ENCODE measurements at regions not wholly inside any gene's neighbourhood (a gene's known extent, or its start where the extent isn't known, plus 50 kb on each side); places are given as distances from the start of the nearest gene placed in this dataset.

- TF ChIP-seq CTCF (IDR thresholded peaks at IDR 0.05; ENCODE audit: poor library complexity, severe bottlenecking) (no peak), RAD21 (conservative IDR thresholded peaks at IDR 0.05) (no peak), POLR2AphosphoS5 (IDR thresholded peaks at IDR 0.05) (peak; percentile 48), EP300 (conservative IDR thresholded peaks at IDR 0.05; ENCODE audit: poor library complexity, severe bottlenecking) (peak; percentile 93)
- Histone ChIP-seq H4K20me1 (ENCODE audit: insufficient read depth) (no peaks in the 10 kb centered on the region), H3K27ac (ENCODE audit: low read length) (peak overlapping the region; percentile 74), H3K9ac (ENCODE audit: low read length) (peak overlapping the region; percentile 12), H3K27me3 (ENCODE audit: insufficient read depth, low read depth, low read length) (no peaks in the 10 kb centered on the region), H3F3A (ENCODE audit: insufficient read depth, low read length, poor library complexity, severe bottlenecking) (no peaks in the 10 kb centered on the region), H3K4me2 (ENCODE audit: low read length) (no peak overlapping the region), H3K9me3 (ENCODE audit: low read length) (no peaks in the 10 kb centered on the region), H3K4me3 (ENCODE audit: low read length) (no peak overlapping the region), H2AFZ (ENCODE audit: low read depth, low read length) (no peak overlapping the region), H3K79me2 (replicated peaks; ENCODE audit: insufficient read depth, low read length) (no peaks in the 10 kb centered on the region), H3K36me3 (ENCODE audit: insufficient read depth, low read length) (no peaks in the 10 kb centered on the region), H3K9me2 (ENCODE audit: insufficient read depth, low read length) (no peaks in the 10 kb centered on the region)
These were observed 545.4 kb upstream of the ARX start for GRCh38 chrX:25561190-25561589.

- Histone ChIP-seq H3K36me3 (ENCODE audit: insufficient read depth, low read length) (no peaks in the 10 kb centered on the region), H3K79me2 (replicated peaks; ENCODE audit: insufficient read depth, low read length) (no peaks in the 10 kb centered on the region), H3K9me3 (ENCODE audit: low read length) (no peaks in the 10 kb centered on the region), H3K27me3 (ENCODE audit: insufficient read depth, low read depth, low read length) (no peaks in the 10 kb centered on the region), H3K27ac (ENCODE audit: low read length) (no peak overlapping the region), H3K9me2 (ENCODE audit: insufficient read depth, low read length) (no peaks in the 10 kb centered on the region), H3K4me2 (ENCODE audit: low read length) (no peak overlapping the region), H4K20me1 (ENCODE audit: insufficient read depth) (no peaks in the 10 kb centered on the region), H2AFZ (ENCODE audit: low read depth, low read length) (no peak overlapping the region), H3F3A (ENCODE audit: insufficient read depth, low read length, poor library complexity, severe bottlenecking) (no peaks in the 10 kb centered on the region), H3K4me3 (ENCODE audit: low read length) (no peak overlapping the region), H3K9ac (ENCODE audit: low read length) (no peak overlapping the region)
- TF ChIP-seq MXI1 (conservative IDR thresholded peaks at IDR 0.05; ENCODE audit: poor library complexity, severe bottlenecking): no peak
- TF ChIP-seq TAF1 (IDR thresholded peaks at IDR 0.05; ENCODE audit: low read depth): no peak
- TF ChIP-seq POLR2AphosphoS5 (IDR thresholded peaks at IDR 0.05): no peak
- no peak for TF ChIP-seq SMC3 (conservative IDR thresholded peaks at IDR 0.05; ENCODE audit: poor library complexity)
- TF ChIP-seq EP300 (conservative IDR thresholded peaks at IDR 0.05; ENCODE audit: poor library complexity, severe bottlenecking): no peak
- TF ChIP-seq CTCF (IDR thresholded peaks at IDR 0.05; ENCODE audit: poor library complexity, severe bottlenecking): no peak
- no peak for TF ChIP-seq RAD21 (conservative IDR thresholded peaks at IDR 0.05)
- no peak for TF ChIP-seq REST (IDR thresholded peaks at IDR 0.05; ENCODE audit: borderline replicate concordance)
- no peak for TF ChIP-seq EZH2 (IDR thresholded peaks at IDR 0.05; ENCODE audit: borderline replicate concordance, insufficient read depth, low read length, poor library complexity, severe bottlenecking)
These were observed 557.9 kb upstream of the ARX start for GRCh38 chrX:25573631-25574030.

Data from neural cell (in vitro differentiated cells).